Posterior cingulate gyrus (tissue), 11 donors: ENCODE measurements at regions not wholly inside any gene's neighbourhood (a gene's known extent, or its start where the extent isn't known, plus 50 kb on each side); places are given as distances from the start of the nearest gene placed in this dataset.

Source experiments
- DNase-seq, 10 donors: peaks; one replicate each; pipeline versions ENCODE4 v3.0.0 to v3.0.0-alpha.2; 2020 to 2021; ENCODE audit warnings: mixed read lengths in 3 of 10
- intact Hi-C: fragments of 100-400 bp; cut with DNase I; formaldehyde crosslinking; loops from one replicate; pipeline ENCODE4 v1.15.1; 2023

- intact Hi-C loops, result no loop called here
- DNase-seq, result peak in 1 of 10 donors; percentile 53
Measured at GRCh38 chrX:129193357-129193756, 329.9 kb downstream of the SMARCA1 start.

GRCh38 chrX:129188231-129188630 lies 335.1 kb downstream of the SMARCA1 start:
- no peak for DNase-seq
- intact Hi-C loops, result no loop called here

GRCh38 chrX:129176710-129177109 lies 346.6 kb downstream of the SMARCA1 start:
- intact Hi-C loops, result no loop called here

GRCh38 chrX:129161108-129161507 lies 362.2 kb downstream of the SMARCA1 start:
- intact Hi-C loops, result no loop called here
- DNase-seq, result no peak

More at GRCh38 chrX:129176710-129177109, 346.6 kb downstream of the SMARCA1 start:
- no peak for DNase-seq

- intact Hi-C loops, result no loop called here
- no peak for DNase-seq
Measured at GRCh38 chrX:129158505-129158904, 364.8 kb downstream of the SMARCA1 start.

GRCh38 chrX:129145840-129146272 lies 377.4 kb downstream of the SMARCA1 start:
- intact Hi-C loops, result no loop called here
- DNase-seq, result no peak

GRCh38 chrX:129145385-129145784 lies 377.9 kb downstream of the SMARCA1 start:
- intact Hi-C loops, result no loop called here
- DNase-seq, result no peak

GRCh38 chrX:129144172-129145038 lies 378.9 kb downstream of the SMARCA1 start:
- no peak for DNase-seq

GRCh38 chrX:129139837-129140598 lies 383.3 kb downstream of the SMARCA1 start:
- intact Hi-C loops, result no loop called here
- no peak for DNase-seq

More at GRCh38 chrX:129144172-129145038, 378.9 kb downstream of the SMARCA1 start:
- intact Hi-C loops, result no loop called here

- no peak for DNase-seq
- intact Hi-C loops, result no loop called here
Measured at GRCh38 chrX:129125122-129125914, 398.0 kb downstream of the SMARCA1 start.

GRCh38 chrX:129123795-129124194 lies 399.5 kb downstream of the SMARCA1 start:
- no peak for DNase-seq
- intact Hi-C loops, result no loop called here

- no peak for DNase-seq
- intact Hi-C loops, result no loop called here
Measured at GRCh38 chrX:129116676-129117470, 406.4 kb downstream of the SMARCA1 start.

GRCh38 chrX:129115935-129116334 lies 407.4 kb downstream of the SMARCA1 start:
- DNase-seq, result no peak
- intact Hi-C loops, result no loop called here

- intact Hi-C loops, result no loop called here
- no peak for DNase-seq
Measured at GRCh38 chrX:129115104-129115503, 408.2 kb downstream of the SMARCA1 start.

GRCh38 chrX:129111081-129111798 lies 412.1 kb downstream of the SMARCA1 start:
- no peak for DNase-seq
- intact Hi-C loops, result no loop called here

- intact Hi-C loops, result no loop called here
- no peak for DNase-seq
Measured at GRCh38 chrX:129108936-129109335, 414.4 kb downstream of the SMARCA1 start.

GRCh38 chrX:129099207-129099606 lies 424.1 kb downstream of the SMARCA1 start:
- intact Hi-C loops, result no loop called here
- DNase-seq, result no peak

- intact Hi-C loops, result no loop called here
- no peak for DNase-seq
Measured at GRCh38 chrX:129097668-129098067, 425.6 kb downstream of the SMARCA1 start.

- intact Hi-C loops, result no loop called here
- no peak for DNase-seq
Measured at GRCh38 chrX:129093706-129094105, 429.6 kb downstream of the SMARCA1 start.
